ENCODE measurements at regions not wholly inside any gene's neighbourhood (a gene's known extent, or its start where the extent isn't known, plus 50 kb on each side); places are given as distances from the start of the nearest gene placed in this dataset.

- DNase-seq = no peak
Measured at GRCh38 chr1:243910607-243911006, 60.6 kb upstream of the AKT3 start.

GRCh38 chr1:243903895-243904294, 53.9 kb upstream of the AKT3 start:
- no peak for DNase-seq

GRCh38 chr1:243903041-243903440, 53.0 kb upstream of the AKT3 start:
- DNase-seq = no peak

- no peak for DNase-seq
Measured at GRCh38 chr1:243902100-243902499, 52.1 kb upstream of the AKT3 start.

Data from NCI-H2171 treated with DMSO at 0.1 percent for 48 hours (cell line).